ENCODE measurements at regions not wholly inside any gene's neighbourhood (a gene's known extent, or its start where the extent isn't known, plus 50 kb on each side); places are given as distances from the start of the nearest gene placed in this dataset.

DNA sequence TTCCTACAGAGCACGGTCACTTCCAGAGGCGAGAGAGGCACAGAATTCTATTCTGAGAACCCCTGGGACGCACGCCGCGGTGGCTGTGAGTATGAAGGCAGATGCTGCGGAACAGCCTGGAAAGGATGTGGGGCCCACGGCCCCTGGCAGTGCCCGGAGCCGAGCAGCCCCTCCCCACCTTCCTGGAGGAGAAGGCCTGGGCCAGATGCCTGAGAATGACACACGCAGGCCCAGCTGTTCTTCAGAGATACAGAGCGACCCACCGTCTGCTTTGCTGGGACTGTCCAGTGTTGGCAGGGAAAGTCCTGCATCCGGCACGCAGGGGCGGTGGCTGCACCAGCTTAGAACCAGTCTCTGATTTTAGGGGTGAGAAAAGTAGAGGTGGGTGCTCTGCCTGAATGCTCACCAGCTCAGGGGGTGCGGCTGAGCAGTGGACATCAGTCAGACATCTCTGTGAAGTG lies 116.7 kb upstream of the LPCAT1 start:
- no peaks in the 10 kb centered on the region for H3K9me3 ChIP-seq (ENCODE audit: control insufficient read depth in 1 of 2, insufficient read depth in 1 of 2, low read depth in 1 of 2, low read length in 2 of 2)
- no peak overlapping the region for H3K9ac ChIP-seq (ENCODE audit: low read length)
- no TSS peak for BruUV-seq (replicated peaks)
- H3K9me2 ChIP-seq (ENCODE audit: insufficient read depth): no peaks in the 10 kb centered on the region
- H2AFZ ChIP-seq (ENCODE audit: low read depth, low read length, poor library complexity, severe bottlenecking): no peak overlapping the region
- RAD21 ChIA-PET (ENCODE audit: low non-redundant PET in 1 of 2, low total read pairs in 2 of 2, uncharacterized antibody in 2 of 2, unreplicated experiment in 2 of 2): no interaction called here
- ATAC-seq: no peak
- no peaks in the 10 kb centered on the region for H3K79me2 ChIP-seq (ENCODE audit: insufficient read depth, low read length)
- H3K27ac ChIP-seq (ENCODE audit: low read depth, low read length): no peak overlapping the region
- POLR2A ChIA-PET: no interaction called here
- peaks cover 0 to 7% of the 10 kb centered on the region in 2 experiments; a peak in 2 of 4 replicates for H3K4me1 ChIP-seq (ENCODE audit: control insufficient read depth in 1 of 2, insufficient read depth in 2 of 2, low read length in 2 of 2)
- H3K36me3 ChIP-seq (ENCODE audit: control insufficient read depth in 1 of 2, insufficient read depth in 2 of 2, low read length in 2 of 2): no peaks in the 10 kb centered on the region
- TF ChIP-seq, protein P1, sequence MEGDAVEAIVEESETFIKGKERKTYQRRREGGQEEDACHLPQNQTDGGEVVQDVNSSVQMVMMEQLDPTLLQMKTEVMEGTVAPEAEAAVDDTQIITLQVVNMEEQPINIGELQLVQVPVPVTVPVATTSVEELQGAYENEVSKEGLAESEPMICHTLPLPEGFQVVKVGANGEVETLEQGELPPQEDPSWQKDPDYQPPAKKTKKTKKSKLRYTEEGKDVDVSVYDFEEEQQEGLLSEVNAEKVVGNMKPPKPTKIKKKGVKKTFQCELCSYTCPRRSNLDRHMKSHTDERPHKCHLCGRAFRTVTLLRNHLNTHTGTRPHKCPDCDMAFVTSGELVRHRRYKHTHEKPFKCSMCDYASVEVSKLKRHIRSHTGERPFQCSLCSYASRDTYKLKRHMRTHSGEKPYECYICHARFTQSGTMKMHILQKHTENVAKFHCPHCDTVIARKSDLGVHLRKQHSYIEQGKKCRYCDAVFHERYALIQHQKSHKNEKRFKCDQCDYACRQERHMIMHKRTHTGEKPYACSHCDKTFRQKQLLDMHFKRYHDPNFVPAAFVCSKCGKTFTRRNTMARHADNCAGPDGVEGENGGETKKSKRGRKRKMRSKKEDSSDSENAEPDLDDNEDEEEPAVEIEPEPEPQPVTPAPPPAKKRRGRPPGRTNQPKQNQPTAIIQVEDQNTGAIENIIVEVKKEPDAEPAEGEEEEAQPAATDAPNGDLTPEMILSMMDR (IDR thresholded peaks at IDR 0.05 in 2 of 3, conservative IDR thresholded peaks at IDR 0.05 in 1 of 3; ENCODE audit: borderline replicate concordance in 1 of 3, insufficient read depth in 1 of 3, low read depth in 2 of 3, low read length in 2 of 3): no peak
- TF ChIP-seq, protein P2, sequence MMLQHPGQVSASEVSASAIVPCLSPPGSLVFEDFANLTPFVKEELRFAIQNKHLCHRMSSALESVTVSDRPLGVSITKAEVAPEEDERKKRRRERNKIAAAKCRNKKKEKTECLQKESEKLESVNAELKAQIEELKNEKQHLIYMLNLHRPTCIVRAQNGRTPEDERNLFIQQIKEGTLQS (IDR thresholded peaks at IDR 0.05): no peak
- no peak for TF ChIP-seq MAX (IDR thresholded peaks at IDR 0.05)
- no peak for TF ChIP-seq SIN3A (IDR thresholded peaks at IDR 0.05; ENCODE audit: low read depth)
- TF ChIP-seq POLR2AphosphoS5 (IDR thresholded peaks at IDR 0.05; ENCODE audit: low read depth, low read length): no peak
- no peak for TF ChIP-seq SP1 (IDR thresholded peaks at IDR 0.05; ENCODE audit: low read depth)
- TF ChIP-seq RAD21 (IDR thresholded peaks at IDR 0.05; ENCODE audit: low read depth): no peak
- no peak for TF ChIP-seq FOSL1 (IDR thresholded peaks at IDR 0.05; ENCODE audit: low read depth)
- TF ChIP-seq EZH2 (IDR thresholded peaks at IDR 0.05): no peak
- TF ChIP-seq ZFX (IDR thresholded peaks at IDR 0.05): no peak
- TF ChIP-seq POLR2A (IDR thresholded peaks at IDR 0.05; ENCODE audit: borderline replicate concordance, extremely low read depth, insufficient read depth, insufficient read length): no peak
- no peak for TF ChIP-seq JUND (IDR thresholded peaks at IDR 0.05)
- no peak for TF ChIP-seq ELF1 (IDR thresholded peaks at IDR 0.05; ENCODE audit: borderline replicate concordance, low read depth)
- TF ChIP-seq, protein P3, sequence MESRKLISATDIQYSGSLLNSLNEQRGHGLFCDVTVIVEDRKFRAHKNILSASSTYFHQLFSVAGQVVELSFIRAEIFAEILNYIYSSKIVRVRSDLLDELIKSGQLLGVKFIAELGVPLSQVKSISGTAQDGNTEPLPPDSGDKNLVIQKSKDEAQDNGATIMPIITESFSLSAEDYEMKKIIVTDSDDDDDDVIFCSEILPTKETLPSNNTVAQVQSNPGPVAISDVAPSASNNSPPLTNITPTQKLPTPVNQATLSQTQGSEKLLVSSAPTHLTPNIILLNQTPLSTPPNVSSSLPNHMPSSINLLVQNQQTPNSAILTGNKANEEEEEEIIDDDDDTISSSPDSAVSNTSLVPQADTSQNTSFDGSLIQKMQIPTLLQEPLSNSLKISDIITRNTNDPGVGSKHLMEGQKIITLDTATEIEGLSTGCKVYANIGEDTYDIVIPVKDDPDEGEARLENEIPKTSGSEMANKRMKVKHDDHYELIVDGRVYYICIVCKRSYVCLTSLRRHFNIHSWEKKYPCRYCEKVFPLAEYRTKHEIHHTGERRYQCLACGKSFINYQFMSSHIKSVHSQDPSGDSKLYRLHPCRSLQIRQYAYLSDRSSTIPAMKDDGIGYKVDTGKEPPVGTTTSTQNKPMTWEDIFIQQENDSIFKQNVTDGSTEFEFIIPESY (IDR thresholded peaks at IDR 0.05; ENCODE audit: extremely low read depth, insufficient replicate concordance, low read length): no peak
- no peak for TF ChIP-seq YY1 (IDR thresholded peaks at IDR 0.05; ENCODE audit: extremely low read depth, insufficient replicate concordance, low read depth, low read length)
- no peak for TF ChIP-seq EGR1 (IDR thresholded peaks at IDR 0.05; ENCODE audit: low read depth)
- CTCF ChIA-PET: no interaction called here
- H3K4me3 ChIP-seq (replicated peaks in 1 of 2; ENCODE audit: low read depth in 1 of 2, low read length in 2 of 2): no peak overlapping the region
- intact Hi-C loops (cut with micrococcal nuclease): loop anchor here (5.0 kb wide), 2 partner anchors 38 to 718 kb away; no protein-coding TSS in a partner anchor
- H4K20me1 ChIP-seq (ENCODE audit: insufficient read depth): no peaks in the 10 kb centered on the region
- H3K4me2 ChIP-seq (ENCODE audit: low read length): no peak overlapping the region
- DNase-seq (ENCODE audit: low read depth, low spot score): no peak
- peaks cover 9% of the 10 kb centered on the region; the same call in 1 of the 2 replicates for H3K27me3 ChIP-seq (ENCODE audit: insufficient read depth, low read length)
